ENCODE measurements at regions not wholly inside any gene's neighbourhood (a gene's known extent, or its start where the extent isn't known, plus 50 kb on each side); places are given as distances from the start of the nearest gene placed in this dataset.

DNA sequence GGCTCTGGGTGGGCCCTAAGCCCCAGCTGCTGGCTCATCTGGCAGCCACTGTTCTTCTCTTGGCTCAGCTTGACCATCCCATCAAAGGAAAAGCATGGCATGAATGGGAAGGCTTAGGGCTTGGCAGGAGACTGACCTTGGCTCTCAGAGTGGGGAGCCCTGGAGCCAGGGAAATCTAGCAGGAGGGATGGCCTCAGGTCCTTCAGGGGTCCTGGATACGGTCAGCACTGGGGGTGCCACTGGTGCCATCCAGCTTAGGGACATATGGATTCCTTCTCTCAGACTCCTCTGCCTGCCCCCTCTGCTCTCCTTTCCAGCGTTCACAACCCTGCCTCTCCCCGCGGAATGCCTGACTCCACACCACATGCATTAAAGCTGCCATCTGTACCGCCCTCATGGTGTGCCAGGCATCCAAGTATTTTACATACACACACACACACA, 165.5 kb upstream of the HAAO start:
- DNase-seq (ENCODE audit: low read depth): no peak

DNA sequence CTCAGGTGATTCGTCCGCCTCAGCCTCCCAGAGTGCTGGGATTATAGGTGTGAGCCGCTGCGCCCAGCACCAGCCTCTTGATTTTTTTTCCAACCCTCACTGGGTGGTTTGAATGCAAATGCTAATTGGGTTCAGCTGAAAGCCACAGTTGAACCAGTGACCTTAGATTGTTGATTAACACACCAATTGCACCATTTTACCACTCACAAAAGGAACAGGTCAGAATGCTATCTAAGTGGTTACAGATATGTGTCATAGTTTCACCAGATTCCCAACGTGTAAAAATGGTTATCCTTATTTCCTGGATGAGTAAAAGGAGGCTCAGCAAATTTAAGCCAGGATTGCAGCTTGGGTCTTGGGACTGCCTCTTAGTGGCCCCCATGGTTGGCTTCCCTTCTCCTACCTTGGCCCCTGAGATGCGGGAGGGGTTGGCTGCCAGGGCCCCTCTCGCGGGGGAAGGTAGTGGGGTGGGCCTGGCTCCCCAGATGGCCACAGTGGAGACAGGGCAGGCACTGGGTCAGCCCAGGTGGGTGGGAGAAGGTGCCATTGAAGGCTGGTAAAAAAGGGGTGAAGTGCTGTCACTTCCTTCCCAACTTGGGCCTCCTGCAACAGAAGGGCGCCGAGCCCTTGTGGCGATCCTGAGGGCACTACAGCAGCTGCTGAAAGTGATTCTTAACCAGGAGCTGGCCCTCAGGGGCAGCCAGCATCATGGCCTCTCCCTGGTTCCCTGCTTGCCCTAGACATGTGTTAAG, 164.9 kb upstream of the HAAO start:
- peak; percentile 81 for DNase-seq (ENCODE audit: low read depth)

DNA sequence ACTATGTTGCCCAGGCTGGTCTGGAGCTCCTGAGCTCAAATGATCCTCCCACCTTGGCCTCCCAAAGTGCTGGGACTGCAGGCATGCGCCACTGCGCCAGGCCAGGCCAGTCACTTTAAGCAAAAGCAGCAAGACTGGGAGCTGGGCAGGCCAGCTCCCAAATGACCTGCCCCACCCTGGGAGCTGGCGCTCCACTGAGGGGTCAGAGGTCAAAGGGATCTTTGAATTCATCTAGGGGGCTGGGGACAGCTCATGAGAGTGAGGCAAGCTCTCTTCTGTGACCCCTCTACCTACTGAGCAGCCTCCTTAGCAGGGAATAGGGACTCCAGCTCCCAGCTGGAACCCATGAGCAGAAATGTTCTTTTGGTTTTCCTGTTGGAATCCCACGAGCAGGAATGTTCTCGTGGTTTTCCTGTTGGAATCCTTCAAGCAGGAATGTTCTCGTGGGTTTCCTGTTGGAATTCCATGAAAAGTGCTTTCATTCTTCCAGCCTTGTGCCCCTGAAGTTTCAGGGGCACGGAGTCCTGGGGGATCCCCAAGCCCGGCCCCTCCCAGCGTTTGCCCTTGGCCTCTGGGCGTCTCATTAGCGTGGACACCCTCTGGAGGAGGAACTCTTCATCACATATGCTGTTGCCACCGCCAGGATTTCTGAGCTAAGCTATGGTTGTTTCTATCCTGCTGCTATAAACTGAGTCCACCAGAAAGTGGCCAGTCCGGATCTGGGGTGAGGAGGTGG, 162.0 kb upstream of the HAAO start:
- DNase-seq (ENCODE audit: low read depth): peak; percentile 54

DNA sequence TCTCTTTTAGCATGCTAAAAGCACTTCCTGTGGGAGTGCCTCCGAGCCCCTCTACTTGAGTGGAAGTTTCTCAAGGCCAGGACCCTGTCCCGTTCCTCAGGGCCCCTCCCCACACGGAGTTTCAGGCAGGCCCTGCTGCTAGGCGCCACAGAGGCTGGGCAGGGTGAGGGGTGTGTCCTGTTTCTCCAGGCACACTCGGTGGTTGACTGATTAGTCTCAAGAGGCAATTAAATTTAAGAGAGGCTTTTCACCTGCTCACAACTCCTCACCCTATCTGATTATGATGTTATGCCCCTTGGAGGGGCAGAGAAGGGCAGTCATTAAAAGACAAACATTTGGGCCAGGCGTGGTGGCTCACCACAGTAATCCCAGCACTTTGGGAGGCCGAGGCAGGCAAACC, 160.8 kb upstream of the HAAO start:
- no peak for DNase-seq (ENCODE audit: low read depth)

DNA sequence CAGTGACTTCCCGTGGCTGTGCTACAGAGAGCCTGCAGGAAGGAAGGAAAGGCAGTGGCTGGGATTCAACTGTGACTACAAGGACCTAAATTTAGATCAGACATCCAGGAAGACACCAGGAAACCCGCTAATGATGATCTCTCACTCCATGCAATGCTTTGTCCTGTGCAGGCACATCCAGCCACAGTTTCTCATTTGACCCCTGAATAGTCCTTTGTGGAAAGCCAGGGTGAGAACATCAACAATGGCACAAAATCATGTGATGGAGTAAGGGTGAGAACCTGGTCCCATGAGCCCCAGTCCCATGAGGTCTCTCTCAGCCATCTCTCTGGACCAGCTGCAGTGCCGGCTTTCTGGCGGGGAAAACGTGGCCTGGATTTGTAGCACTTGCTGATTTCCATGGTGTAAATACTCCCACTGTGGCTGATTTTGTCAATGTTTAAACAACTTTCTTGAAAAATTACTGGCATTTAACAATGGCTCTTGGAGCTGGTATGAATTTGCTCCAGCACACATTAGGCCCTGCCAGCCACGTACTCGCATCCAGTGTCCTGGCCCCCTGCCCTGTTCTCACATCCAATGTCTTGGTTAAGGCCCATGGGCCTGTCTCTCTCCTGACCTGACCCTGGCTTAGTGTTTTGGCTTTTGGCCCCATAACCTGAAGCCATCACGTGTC, 159.0 kb upstream of the HAAO start:
- no peak for DNase-seq (ENCODE audit: low read depth)

DNA sequence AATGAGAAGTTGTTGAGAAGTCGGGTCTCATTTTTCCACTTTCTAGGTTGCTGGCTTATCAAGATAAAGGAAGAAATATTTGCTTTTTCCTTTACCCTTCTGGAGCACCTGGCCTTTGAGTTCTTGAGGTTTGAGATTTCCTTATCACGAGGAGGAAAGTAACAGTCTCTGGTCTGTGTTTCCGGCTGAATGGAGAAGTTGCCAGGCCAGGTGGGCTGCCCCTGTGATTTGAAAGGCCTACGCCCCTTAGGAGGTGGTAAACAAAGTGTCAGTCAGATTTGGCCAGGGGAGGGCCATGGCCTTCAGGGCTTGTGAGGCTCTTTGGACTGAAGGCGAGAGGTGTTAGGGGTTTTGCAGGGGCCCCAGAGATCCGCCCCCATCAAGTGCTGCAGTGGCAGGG, 156.7 kb upstream of the HAAO start:
- DNase-seq (ENCODE audit: low read depth): no peak

DNA sequence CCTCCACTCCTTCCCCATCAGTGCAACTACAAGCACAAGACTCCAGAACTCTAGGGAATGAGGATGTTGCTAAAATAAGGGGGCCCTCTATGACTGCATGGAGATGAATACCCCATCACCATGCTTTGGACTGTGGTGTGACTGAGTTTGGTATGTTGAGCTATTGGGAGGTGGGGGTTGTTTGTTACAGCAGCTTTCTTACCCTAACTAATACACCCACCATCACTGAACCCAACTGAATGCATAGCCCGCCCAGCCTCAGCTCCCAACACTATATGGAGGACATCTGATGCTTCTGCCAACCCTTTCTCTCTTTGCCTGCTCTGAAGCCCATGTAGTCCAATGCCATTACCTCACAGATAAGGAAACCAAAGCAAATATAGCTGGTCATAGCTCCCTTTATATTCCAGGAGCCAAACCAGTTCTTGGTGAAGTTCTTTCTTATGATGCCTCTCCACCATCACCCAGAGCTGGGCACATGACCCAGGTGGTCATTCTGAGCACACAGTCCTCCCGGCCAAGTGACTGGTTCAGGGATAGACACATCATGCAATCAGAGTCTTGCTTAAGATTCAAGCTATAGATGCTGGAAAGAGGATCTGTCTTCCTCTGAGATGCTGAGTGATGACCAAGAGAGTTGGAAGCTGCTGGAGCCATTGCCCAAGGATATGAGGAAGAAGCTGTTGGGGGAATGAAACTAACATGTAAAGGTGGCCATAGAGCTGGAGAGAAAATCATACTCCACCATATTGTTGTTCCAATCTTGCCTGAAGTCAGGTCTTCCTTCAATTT, 155.6 kb upstream of the HAAO start:
- no peak for DNase-seq (ENCODE audit: low read depth)

DNA sequence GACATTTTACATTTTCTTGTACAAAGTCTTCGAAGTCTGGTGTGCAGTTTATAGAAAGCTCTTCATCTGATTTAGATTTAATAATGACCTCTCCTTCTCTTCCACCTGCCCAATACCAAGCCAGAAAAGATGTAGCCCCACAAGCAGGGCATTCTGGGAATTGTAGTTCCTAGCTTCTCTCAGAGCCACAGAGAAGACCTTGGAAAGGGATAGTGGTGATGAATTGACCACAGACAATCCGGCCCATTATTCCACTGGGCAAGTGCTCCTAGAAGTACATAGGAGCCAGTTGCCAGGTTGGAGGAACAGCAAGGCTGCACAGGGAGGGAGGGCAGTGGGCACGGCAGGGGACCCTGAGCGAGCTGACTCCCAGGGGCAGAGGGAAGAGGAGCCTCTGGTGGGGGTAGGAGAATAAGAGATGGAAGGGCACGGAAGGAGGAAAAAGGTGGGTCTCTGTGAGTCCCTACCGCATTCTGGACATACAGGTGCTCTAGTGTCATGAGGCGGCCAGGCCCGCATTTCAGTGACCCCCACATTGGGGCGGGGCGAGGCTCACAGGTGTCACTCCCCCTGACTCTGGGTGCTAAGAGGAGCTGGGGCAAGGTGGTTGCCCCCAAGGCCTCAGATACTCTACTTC, 152.5 kb upstream of the HAAO start:
- peak; percentile 76 for DNase-seq (ENCODE audit: low read depth)

DNA sequence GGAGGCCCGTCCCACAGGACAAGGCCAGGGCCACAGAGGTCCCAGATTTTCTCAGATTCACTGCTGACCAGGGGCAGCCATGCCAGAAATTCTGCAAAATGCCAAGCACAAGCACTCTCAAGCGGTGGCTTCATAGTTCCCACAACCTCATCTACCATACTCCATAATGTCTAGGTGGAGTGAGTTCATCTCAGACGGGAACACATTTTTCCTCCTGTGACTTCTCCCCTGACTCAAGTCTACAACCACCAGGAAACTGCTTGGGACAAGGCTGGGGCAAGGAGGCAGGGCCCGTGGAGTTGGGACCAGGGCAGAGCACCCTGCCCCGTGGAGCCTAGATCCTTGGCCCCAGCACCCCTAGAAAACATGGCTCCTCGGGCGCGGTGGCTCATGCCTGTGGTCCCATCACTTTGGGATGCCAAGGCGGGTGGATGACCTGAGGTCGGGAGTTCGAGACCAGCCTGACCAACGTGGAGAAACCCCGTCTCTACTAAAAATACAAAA, 150.7 kb upstream of the HAAO start:
- no peak for DNase-seq (ENCODE audit: low read depth)

DNA sequence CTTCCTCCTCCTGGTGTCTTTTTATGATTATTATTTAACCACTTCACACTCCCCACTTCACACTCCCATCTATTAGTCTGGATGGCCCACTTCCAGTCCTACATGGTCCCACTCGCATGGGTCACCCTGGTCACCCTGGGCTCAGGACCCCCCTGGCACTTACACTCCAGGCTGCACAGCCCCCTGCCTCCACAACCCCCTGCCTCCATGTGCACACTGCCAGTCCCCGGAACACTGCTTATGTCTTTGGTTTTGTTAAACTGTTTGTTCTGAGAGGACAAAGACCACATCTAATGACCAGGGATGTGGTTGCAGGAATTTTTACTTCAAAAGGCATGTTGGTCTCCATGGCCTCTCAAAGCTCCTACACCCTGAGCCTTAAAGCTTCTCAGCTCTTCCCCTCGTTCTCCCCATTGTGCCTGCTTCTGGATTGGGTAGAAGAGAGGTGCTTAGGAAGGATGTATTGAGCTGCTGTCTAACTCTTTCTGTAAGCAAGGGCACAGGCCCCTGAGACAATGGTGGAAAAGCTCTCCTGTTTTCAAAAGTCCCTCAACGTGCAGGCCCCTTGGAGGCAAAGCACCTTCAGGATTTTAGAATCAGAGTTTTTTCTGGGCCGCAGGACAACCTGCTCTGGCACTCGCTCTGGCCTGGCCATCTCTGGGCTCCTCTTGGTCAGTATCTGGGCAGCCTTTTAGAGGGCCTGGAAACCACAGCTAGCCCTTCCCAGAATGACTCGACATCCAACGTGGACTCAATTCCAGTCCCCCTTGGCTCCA, 150.0 kb upstream of the HAAO start:
- no peak for DNase-seq (ENCODE audit: low read depth)

DNA sequence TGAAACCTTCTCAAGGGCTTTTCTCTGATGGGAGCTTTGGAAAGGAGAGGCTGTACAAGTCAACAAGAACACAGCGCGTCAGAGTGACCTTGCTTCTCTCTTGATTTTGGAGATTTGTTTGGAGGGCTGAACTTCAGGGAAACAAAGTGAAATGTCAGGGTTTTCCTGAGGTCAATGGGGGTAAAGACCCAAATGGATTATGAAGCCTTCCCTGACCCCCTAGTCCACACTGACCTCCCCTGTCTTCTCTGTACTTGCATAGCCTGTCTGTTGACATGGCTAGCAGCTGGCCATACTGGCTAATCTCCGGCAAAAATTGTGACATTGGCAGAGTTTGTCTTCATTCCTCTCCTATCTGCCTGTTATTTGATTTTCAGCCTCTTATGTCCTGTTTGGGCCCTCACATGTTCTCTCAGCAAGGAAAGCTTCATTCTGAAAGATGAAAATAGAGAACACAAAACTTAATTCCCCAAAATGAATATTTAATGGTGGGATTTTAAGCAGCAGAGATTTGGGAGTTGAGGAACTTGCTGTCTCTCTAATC, 149.3 kb upstream of the HAAO start:
- no peak for DNase-seq (ENCODE audit: low read depth)

DNA sequence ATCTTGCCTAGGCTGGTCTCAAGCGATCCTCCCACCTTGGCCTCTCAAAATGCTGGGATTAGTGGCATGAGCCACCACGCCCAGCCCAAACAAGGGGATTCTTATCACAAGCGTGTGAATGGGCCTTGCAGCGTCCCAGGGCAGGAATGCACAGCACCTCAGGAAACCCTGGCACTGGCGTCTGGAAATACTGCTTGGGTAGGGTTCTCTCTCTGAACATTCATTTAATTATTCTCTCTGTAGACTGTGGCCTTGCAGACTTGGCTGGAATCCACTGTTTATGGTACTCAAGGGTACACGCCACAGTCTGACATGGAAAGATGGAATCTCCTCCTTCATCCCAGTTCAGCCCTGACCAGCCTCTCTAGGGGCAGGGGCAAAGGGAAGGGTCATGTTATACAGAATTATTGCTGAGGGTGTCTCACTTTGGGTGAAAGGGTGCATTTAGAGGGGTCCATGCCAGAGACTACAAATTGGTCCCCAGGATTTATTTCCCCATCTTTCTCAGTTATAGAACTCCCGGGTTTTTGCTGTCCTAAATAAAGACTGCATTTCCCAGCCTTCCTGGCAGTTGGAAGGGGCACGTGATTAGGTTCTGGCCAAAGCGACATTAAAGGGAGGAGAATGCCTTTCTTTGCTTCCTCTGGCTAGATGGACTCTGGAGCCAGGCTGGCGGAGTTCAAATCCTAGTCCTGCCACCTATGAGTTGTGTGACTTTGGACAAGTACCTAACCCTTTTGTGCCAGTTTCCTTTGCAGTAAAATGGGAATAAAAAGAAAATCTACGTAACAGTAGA, 147.2 kb upstream of the HAAO start:
- DNase-seq (ENCODE audit: low read depth): no peak

DNA sequence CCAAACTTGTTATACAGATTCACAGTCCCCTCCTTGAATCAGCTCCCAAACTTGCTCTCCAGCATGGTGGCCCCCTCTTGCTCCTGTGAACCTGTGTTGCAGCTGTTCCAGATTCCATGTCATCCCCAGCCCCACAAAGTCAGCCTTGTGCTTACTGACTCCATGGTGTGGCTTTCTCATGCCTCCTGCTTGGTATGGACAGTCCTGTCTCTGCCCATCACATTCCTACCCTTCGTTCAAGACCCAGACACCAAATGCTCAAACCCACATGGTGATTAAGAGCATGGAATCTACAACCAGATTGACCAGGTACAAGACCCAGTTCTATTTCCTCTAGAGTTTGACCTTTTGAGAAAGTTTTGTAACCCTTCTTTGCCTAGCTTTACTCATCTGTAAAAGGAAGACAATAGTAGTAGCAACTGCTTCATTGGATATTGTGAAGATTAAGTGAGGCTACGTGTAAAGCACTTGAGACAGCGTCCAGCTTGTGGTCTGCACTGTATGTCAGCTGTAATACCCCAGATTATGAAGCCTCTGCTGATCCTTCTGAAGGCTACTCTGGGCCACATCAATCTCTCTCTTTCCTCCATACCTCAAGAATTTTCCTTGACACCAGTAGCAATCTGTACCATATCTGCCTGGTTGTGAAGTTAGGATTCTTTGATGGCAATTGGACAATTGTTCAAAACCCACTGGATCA, 146.4 kb upstream of the HAAO start:
- DNase-seq (ENCODE audit: low read depth): peak; percentile 65

DNA sequence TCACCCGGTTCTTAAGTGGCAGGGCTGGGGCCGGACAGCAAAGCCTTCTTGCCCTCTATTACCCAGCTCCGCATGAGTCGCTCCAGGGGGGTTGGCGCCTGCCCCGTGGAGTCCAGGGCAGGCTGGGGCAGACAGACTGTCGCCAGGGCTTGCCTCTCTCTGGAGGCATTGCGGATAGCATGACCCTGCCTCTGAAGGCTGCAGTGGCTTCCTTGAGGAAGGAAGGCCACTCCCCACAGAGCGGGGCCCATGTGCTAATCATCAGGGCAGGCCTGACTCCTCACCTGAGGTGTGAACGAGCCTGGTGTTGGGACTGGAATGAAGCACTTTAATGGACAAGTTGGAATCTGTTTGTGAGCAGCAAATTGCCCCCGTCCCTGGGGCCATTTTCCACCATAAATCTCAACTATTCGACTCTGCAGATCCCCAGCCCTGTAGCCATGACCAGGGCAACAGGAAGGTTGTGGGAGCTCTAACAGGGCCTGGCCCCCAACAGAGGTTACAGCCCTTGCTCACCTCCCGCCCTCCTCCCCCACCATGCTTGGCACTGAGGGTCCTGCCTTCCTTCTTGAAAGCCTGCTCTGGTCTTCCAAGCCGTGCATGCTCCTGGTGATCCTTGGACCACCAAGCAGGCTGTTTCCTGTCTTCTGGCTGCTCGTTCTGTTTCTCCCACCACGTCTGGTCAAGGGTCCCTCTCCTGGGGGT, 144.9 kb upstream of the HAAO start:
- no peak for DNase-seq (ENCODE audit: low read depth)

DNA sequence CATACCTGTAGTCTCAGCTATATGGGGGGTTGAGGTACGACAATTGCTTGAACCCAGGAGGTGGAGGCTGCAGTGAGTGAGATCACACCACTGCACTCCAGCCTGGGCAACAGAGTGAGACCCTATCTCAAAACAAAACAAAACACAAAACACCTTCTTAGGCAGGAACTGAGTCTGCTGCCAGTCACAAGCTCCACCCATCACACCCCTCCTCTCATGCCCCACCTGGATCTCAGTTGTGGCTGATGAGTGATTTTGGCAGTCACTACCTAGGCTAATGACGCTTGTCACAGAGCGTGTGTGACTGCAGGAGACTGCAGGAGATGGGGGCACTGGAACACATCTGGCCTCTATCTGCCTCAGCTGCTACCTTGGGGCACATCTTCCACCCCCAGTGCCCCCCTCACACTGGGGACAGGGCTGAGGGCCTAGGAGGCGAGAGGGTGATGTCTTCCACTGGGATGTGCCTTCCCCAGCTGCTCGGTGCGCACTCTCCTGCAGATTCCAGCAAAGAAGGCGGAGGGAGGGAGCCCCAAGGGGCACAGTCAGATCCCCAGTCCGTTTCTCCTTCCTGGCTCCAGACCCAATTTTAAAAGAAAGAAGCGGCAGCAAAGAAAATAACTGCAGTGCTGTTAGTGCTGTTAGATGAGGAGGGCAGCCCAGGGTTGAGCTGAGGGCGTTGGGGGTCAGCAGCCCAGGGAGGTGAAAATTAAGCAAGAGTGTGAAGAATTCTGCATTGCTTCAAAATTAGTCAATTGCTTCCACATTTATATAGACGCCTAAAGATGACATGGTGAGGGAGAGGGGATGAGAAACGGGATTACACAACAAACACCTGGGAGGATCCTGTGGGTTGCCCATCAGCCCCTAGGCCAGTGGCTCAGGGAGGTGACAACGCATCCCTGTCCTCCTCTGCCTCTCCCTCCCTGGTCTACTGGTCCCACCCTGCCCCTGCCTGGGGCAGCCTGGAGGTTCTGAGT, 143.6 kb upstream of the HAAO start:
- no peak for DNase-seq (ENCODE audit: low read depth)

DNA sequence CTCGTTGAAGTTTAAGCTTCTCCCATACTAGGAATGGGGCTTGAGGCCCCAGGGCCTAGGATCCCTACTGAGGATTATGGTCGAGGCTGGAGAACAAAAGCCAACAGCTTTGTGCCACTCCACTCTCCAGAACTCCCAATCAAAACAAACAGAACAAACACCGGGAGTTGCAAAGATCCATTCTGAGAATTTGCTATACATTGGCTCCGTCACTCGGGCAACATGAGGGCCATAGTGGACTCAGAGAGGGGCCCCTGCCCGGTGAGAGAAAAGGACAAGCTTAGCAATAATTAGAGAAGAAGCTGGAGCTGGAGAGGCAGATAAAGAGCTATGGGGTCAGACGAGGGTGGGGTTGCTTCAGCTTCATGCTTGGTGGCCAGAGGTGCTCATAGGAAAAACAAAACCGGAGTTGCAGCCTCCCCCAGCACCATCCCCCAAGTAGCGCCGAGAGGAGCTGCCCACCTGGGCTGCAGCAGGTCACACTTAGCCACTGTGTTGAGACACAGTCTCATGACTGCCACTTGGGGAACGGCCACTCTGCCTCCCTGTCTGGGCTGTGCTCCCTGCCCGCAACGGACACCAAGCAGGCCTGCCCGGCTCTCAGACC, 142.3 kb upstream of the HAAO start:
- DNase-seq (ENCODE audit: low read depth): no peak

DNA sequence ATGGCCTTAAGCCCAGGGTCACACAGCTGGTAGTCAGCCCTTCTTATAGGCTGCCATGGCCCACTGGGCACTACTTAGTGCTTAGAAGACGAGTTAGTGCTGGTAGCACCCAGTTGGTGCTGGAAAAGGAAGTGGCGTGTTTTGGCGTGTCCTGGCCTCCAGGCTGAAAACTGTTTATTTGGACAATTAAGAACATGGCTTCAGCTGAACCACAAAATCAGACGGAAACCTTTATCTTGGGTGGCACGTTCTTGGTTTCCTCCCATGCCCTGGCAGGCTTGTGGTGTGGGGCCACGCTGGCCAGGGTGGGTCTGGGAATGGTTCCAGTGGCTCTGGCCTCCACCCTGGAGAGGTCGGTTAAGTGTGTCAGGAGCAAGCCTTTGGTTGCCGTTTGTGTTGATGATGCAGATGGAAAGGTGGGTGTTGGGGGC, 141.5 kb upstream of the HAAO start:
- DNase-seq (ENCODE audit: low read depth): no peak
